MG63 (cell line): ENCODE measurements at regions not wholly inside any gene's neighbourhood (a gene's known extent, or its start where the extent isn't known, plus 50 kb on each side); places are given as distances from the start of the nearest gene placed in this dataset.

Experiments used
- DNase-seq: peaks from one replicate; pipeline ENCODE4 v3.0.0-alpha.2; 2020
- H3K27me3 ChIP-seq: fragments of 250-450 bp; sonication (Bioruptor Pico); 2 replicates; pipeline ENCODE4 v1.5.1; 2020; ENCODE audit warnings: mild to moderate bottlenecking, moderate library complexity
- H3K36me3 ChIP-seq: fragments of 250-450 bp; sonication (Bioruptor Pico); 2 replicates; pipeline ENCODE4 v1.5.1; 2020; ENCODE audit warnings: mild to moderate bottlenecking, moderate library complexity
- H3K4me3 ChIP-seq: fragments of 250-450 bp; sonication (Bioruptor Pico); 2 replicates; pipeline ENCODE4 v1.5.1; 2020; ENCODE audit warnings: mild to moderate bottlenecking, moderate library complexity
- H3K9me3 ChIP-seq: fragments of 250-450 bp; sonication (Bioruptor Pico); 2 replicates; pipeline ENCODE4 v1.5.1; 2020; ENCODE audit warnings: mild to moderate bottlenecking, moderate library complexity

- H3K27me3 ChIP-seq: no peaks in the 10 kb centered on the region
These were observed 166.1 kb upstream of the KIAA1217 start for GRCh38 chr10:24042884-24043283.

GRCh38 chr10:24046060-24046459 lies 162.9 kb upstream of the KIAA1217 start:
- no peaks in the 10 kb centered on the region for H3K36me3 ChIP-seq
- DNase-seq: no peak
- no peaks in the 10 kb centered on the region for H3K9me3 ChIP-seq
- H3K27me3 ChIP-seq: no peaks in the 10 kb centered on the region
- H3K4me3 ChIP-seq: no peak overlapping the region

More at GRCh38 chr10:24042884-24043283, 166.1 kb upstream of the KIAA1217 start:
- no peaks in the 10 kb centered on the region for H3K36me3 ChIP-seq
- no peaks in the 10 kb centered on the region for H3K9me3 ChIP-seq
- H3K4me3 ChIP-seq: no peak overlapping the region
- no peak for DNase-seq

- Histone ChIP-seq H3K36me3 (no peaks in the 10 kb centered on the region), H3K27me3 (no peaks in the 10 kb centered on the region), H3K9me3 (no peaks in the 10 kb centered on the region), H3K4me3 (no peak overlapping the region)
- DNase-seq: no peak
These were observed 161.8 kb upstream of the KIAA1217 start for GRCh38 chr10:24047176-24047575.

- no peak for DNase-seq
- Histone ChIP-seq H3K27me3 (no peaks in the 10 kb centered on the region), H3K4me3 (no peak overlapping the region)
These were observed 154.5 kb upstream of the KIAA1217 start for GRCh38 chr10:24054421-24054820.

GRCh38 chr10:24080207-24080606 lies 128.7 kb upstream of the KIAA1217 start:
- Histone ChIP-seq H3K36me3 (no peaks in the 10 kb centered on the region), H3K9me3 (no peaks in the 10 kb centered on the region), H3K27me3 (no peaks in the 10 kb centered on the region), H3K4me3 (no peak overlapping the region)
- DNase-seq: no peak

More at GRCh38 chr10:24054421-24054820, 154.5 kb upstream of the KIAA1217 start:
- no peaks in the 10 kb centered on the region for H3K36me3 ChIP-seq
- no peaks in the 10 kb centered on the region for H3K9me3 ChIP-seq

- H3K4me3 ChIP-seq: no peak overlapping the region
- H3K27me3 ChIP-seq: no peaks in the 10 kb centered on the region
- DNase-seq: no peak
- no peaks in the 10 kb centered on the region for H3K9me3 ChIP-seq
- H3K36me3 ChIP-seq: no peaks in the 10 kb centered on the region
These were observed 122.4 kb upstream of the KIAA1217 start for GRCh38 chr10:24086296-24087086.

GRCh38 chr10:24091256-24091655 lies 117.7 kb upstream of the KIAA1217 start:
- H3K4me3 ChIP-seq: no peak overlapping the region
- H3K9me3 ChIP-seq: no peaks in the 10 kb centered on the region
- no peaks in the 10 kb centered on the region for H3K36me3 ChIP-seq
- DNase-seq: no peak
- no peaks in the 10 kb centered on the region for H3K27me3 ChIP-seq

- no peak for DNase-seq
- H3K27me3 ChIP-seq: no peaks in the 10 kb centered on the region
- no peaks in the 10 kb centered on the region for H3K9me3 ChIP-seq
- H3K36me3 ChIP-seq: no peaks in the 10 kb centered on the region
- H3K4me3 ChIP-seq: no peak overlapping the region
These were observed 112.7 kb upstream of the KIAA1217 start for GRCh38 chr10:24096281-24096680.

- Histone ChIP-seq H3K4me3 (no peak overlapping the region), H3K27me3 (no peaks in the 10 kb centered on the region), H3K9me3 (no peaks in the 10 kb centered on the region), H3K36me3 (no peaks in the 10 kb centered on the region)
- DNase-seq: no peak
These were observed 111.2 kb upstream of the KIAA1217 start for GRCh38 chr10:24097751-24098207.

GRCh38 chr10:24104895-24105294 lies 104.0 kb upstream of the KIAA1217 start:
- Histone ChIP-seq H3K9me3 (no peaks in the 10 kb centered on the region), H3K4me3 (no peak overlapping the region), H3K36me3 (no peaks in the 10 kb centered on the region), H3K27me3 (no peaks in the 10 kb centered on the region)
- DNase-seq: no peak

GRCh38 chr10:24113901-24114300 lies 95.0 kb upstream of the KIAA1217 start:
- H3K27me3 ChIP-seq: no peaks in the 10 kb centered on the region
- no peak for DNase-seq
- H3K9me3 ChIP-seq: no peaks in the 10 kb centered on the region
- H3K4me3 ChIP-seq: no peak overlapping the region
- no peaks in the 10 kb centered on the region for H3K36me3 ChIP-seq

GRCh38 chr10:24114556-24114955 lies 94.4 kb upstream of the KIAA1217 start:
- Histone ChIP-seq H3K9me3 (no peaks in the 10 kb centered on the region), H3K36me3 (no peaks in the 10 kb centered on the region), H3K27me3 (no peaks in the 10 kb centered on the region), H3K4me3 (no peak overlapping the region)
- no peak for DNase-seq

- H3K9me3 ChIP-seq: no peaks in the 10 kb centered on the region
- H3K4me3 ChIP-seq: no peak overlapping the region
- no peaks in the 10 kb centered on the region for H3K36me3 ChIP-seq
- no peak for DNase-seq
- no peaks in the 10 kb centered on the region for H3K27me3 ChIP-seq
These were observed 93.5 kb upstream of the KIAA1217 start for GRCh38 chr10:24115403-24115802.

GRCh38 chr10:24118246-24118645 lies 90.7 kb upstream of the KIAA1217 start:
- no peak overlapping the region for H3K4me3 ChIP-seq

GRCh38 chr10:24119896-24120295 lies 89.0 kb upstream of the KIAA1217 start:
- Histone ChIP-seq H3K27me3 (no peaks in the 10 kb centered on the region; the same call in 1 of the 2 replicates), H3K36me3 (no peaks in the 10 kb centered on the region), H3K4me3 (no peak overlapping the region), H3K9me3 (no peaks in the 10 kb centered on the region)
- DNase-seq: no peak

More at GRCh38 chr10:24118246-24118645, 90.7 kb upstream of the KIAA1217 start:
- Histone ChIP-seq H3K9me3 (no peaks in the 10 kb centered on the region), H3K36me3 (no peaks in the 10 kb centered on the region), H3K27me3 (no peaks in the 10 kb centered on the region)
- DNase-seq: no peak

GRCh38 chr10:24120646-24121045 lies 88.3 kb upstream of the KIAA1217 start:
- Histone ChIP-seq H3K9me3 (no peaks in the 10 kb centered on the region), H3K36me3 (no peaks in the 10 kb centered on the region), H3K27me3 (no peaks in the 10 kb centered on the region; the same call in 1 of the 2 replicates), H3K4me3 (no peak overlapping the region)
- DNase-seq: no peak

- DNase-seq: no peak
- H3K9me3 ChIP-seq: no peaks in the 10 kb centered on the region
- no peaks in the 10 kb centered on the region for H3K36me3 ChIP-seq
- no peaks in the 10 kb centered on the region; the same call in 1 of the 2 replicates for H3K27me3 ChIP-seq
- no peak overlapping the region for H3K4me3 ChIP-seq
These were observed 81.4 kb upstream of the KIAA1217 start for GRCh38 chr10:24127516-24127915.

GRCh38 chr10:24128066-24128730 lies 80.7 kb upstream of the KIAA1217 start:
- Histone ChIP-seq H3K36me3 (no peaks in the 10 kb centered on the region), H3K4me3 (no peak overlapping the region), H3K9me3 (no peaks in the 10 kb centered on the region), H3K27me3 (no peaks in the 10 kb centered on the region; the same call in 1 of the 2 replicates)
- no peak for DNase-seq
